Prostate gland (tissue), 2 donors: ENCODE measurements at regions not wholly inside any gene's neighbourhood (a gene's known extent, or its start where the extent isn't known, plus 50 kb on each side); places are given as distances from the start of the nearest gene placed in this dataset.

Source experiments
- DNase-seq: peaks from one replicate; pipeline ENCODE4 v3.0.0-alpha.2; 2019; ENCODE audit warnings: low spot score
- H3K27ac ChIP-seq, 2 donors: fragments of 200-600 bp; sonication (generic); 2 replicates each; pipeline ENCODE4 v1.5.1; 2017 to 2019
- H3K27me3 ChIP-seq: fragments of 200-600 bp; sonication (generic); replicated peaks from 2 replicates; pipeline ENCODE4 v1.5.1; 2019; ENCODE audit not compliant: insufficient read depth
- H3K36me3 ChIP-seq, 2 donors: fragments of 200-600 bp; sonication (generic); 1 replicate in 1 of 2; 2 replicates in 1 of 2; pipeline versions ENCODE4 v1.5.1 to v1.8.1; 2017 to 2019
- H3K4me1 ChIP-seq: fragments of 200-600 bp; sonication (generic); replicated peaks from 2 replicates; pipeline ENCODE4 v1.5.1; 2019
- H3K4me3 ChIP-seq, 2 donors: fragments of 200-600 bp; sonication (generic); 2 replicates each; pipeline ENCODE4 v1.5.1; 2017 to 2019
- H3K9me3 ChIP-seq: fragments of 200-600 bp; sonication (generic); 2 replicates; pipeline ENCODE4 v1.5.1; 2017
- POLR2A ChIP-seq: fragments of 450-650 bp; IDR thresholded peaks from one replicate; pipeline ENCODE4 v1.6.1; 2016; ENCODE audit warnings: antibody characterized with exemption, mild to moderate bottlenecking
- POLR2AphosphoS5 ChIP-seq: sonication (generic); formaldehyde crosslinking; IDR thresholded peaks from one replicate; pipeline ENCODE4 v1.6.1; 2017; ENCODE audit warnings: antibody characterized with exemption
- WGBS: methylation state at CpG from one replicate; pipeline ENCODE4 v1.1.5; 2018; 5-methylcytosine and 5-hydroxymethylcytosine counted together
- intact Hi-C: fragments of 100-400 bp; cut with DNase I; formaldehyde crosslinking; loops from one replicate; pipeline ENCODE4 v1.14.2; 2022
- TF ChIP-seq, protein P1 (sequence below), 4 experiments: fragments of 200-600 bp in 2 of 4; fragments of 450-650 bp in 2 of 4; sonication (generic) in 2 of 4; IDR thresholded peaks; 1 replicate in 3 of 4; 2 replicates in 1 of 4; pipeline ENCODE4 v1.5.1; 2016 to 2019; ENCODE audit warnings: antibody characterized with exemption in 4 of 4, mild to moderate bottlenecking in 2 of 4, moderate library complexity in 2 of 4

DNA sequence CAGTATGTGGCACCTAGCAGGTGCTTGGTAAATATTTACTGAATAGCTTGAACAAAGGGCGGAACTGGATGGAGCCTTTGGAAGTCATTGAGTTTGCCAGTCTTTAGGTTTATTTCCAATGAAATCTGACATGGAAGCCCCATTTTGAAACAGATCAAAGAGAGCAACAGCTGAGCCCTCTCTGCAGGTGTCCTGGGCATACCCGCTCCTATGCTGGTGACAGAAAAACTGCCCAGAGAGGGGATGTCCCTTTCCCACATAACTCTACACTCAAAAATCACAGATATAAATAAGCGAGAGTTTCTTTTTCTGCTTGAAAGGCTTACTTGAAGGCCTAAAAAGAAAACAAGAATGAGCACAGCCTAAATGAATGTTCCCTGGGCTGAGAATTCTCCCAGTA lies 53.0 kb upstream of the RALY start:
- TF ChIP-seq, protein P1, sequence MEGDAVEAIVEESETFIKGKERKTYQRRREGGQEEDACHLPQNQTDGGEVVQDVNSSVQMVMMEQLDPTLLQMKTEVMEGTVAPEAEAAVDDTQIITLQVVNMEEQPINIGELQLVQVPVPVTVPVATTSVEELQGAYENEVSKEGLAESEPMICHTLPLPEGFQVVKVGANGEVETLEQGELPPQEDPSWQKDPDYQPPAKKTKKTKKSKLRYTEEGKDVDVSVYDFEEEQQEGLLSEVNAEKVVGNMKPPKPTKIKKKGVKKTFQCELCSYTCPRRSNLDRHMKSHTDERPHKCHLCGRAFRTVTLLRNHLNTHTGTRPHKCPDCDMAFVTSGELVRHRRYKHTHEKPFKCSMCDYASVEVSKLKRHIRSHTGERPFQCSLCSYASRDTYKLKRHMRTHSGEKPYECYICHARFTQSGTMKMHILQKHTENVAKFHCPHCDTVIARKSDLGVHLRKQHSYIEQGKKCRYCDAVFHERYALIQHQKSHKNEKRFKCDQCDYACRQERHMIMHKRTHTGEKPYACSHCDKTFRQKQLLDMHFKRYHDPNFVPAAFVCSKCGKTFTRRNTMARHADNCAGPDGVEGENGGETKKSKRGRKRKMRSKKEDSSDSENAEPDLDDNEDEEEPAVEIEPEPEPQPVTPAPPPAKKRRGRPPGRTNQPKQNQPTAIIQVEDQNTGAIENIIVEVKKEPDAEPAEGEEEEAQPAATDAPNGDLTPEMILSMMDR (IDR thresholded peaks at IDR 0.05) = no peak
- TF ChIP-seq POLR2A (no peak), POLR2AphosphoS5 (no peak)
- H3K27me3 ChIP-seq = no peaks in the 10 kb centered on the region
- H3K36me3 ChIP-seq = no peaks in the 10 kb centered on the region
- DNase-seq = no peak
- no peak overlapping the region for H3K4me3 ChIP-seq
- no peaks in the 10 kb centered on the region for H3K4me1 ChIP-seq
- 82% methylated on average over 3 of the region's 3 CpGs for WGBS
- no peaks in the 10 kb centered on the region for H3K9me3 ChIP-seq
- no peak overlapping the region for H3K27ac ChIP-seq
- intact Hi-C loops = no loop called here
